ENCODE measurements at regions not wholly inside any gene's neighbourhood (a gene's known extent, or its start where the extent isn't known, plus 50 kb on each side); places are given as distances from the start of the nearest gene placed in this dataset.

DNA sequence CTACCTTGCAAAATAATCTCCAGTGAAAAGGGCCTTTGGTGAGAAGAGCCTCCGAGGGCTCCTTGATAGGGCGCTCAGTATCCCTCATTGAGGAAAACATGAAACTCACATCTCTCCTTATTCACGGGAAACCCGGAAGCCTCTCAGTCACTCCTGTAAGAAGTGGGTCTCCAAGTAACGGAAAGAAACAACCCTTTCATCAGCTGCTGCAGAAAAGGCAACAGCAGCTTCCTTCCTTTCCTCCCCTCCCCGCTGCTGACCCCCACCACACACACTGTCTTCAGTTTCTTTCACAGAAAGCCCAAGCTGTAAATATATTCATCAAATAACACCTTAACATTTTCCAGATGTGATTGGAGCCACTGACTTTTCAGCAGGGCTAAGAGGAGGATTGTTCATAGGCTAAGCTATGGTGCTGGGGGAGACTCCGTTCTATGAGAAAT lies 81.4 kb downstream of the C9orf152 start:
- DNase-seq (ENCODE audit: low spot score): no peak
- H3K27ac ChIP-seq: no peak overlapping the region
- no peaks in the 10 kb centered on the region for H3K36me3 ChIP-seq
- H3K4me1 ChIP-seq: peaks cover 62% of the 10 kb centered on the region
- peaks cover 18% of the 10 kb centered on the region for H3F3A ChIP-seq (ENCODE audit: low read depth)
- H2AFZ ChIP-seq (replicated peaks): no peak overlapping the region
- TF ChIP-seq, protein P1, sequence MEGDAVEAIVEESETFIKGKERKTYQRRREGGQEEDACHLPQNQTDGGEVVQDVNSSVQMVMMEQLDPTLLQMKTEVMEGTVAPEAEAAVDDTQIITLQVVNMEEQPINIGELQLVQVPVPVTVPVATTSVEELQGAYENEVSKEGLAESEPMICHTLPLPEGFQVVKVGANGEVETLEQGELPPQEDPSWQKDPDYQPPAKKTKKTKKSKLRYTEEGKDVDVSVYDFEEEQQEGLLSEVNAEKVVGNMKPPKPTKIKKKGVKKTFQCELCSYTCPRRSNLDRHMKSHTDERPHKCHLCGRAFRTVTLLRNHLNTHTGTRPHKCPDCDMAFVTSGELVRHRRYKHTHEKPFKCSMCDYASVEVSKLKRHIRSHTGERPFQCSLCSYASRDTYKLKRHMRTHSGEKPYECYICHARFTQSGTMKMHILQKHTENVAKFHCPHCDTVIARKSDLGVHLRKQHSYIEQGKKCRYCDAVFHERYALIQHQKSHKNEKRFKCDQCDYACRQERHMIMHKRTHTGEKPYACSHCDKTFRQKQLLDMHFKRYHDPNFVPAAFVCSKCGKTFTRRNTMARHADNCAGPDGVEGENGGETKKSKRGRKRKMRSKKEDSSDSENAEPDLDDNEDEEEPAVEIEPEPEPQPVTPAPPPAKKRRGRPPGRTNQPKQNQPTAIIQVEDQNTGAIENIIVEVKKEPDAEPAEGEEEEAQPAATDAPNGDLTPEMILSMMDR (IDR thresholded peaks at IDR 0.05): no peak
- TF ChIP-seq EZH2 (IDR thresholded peaks at IDR 0.05) (no peak), EZH2phosphoT487 (IDR thresholded peaks at IDR 0.05) (no peak)
- Mint-ChIP-seq H3K4me3 (peak overlapping the region; percentile 12), H3K9me3 (no peaks in the 10 kb centered on the region), H3K27ac (peak overlapping the region; percentile 98), H3K36me3 (peaks cover 3% of the 10 kb centered on the region), H3K4me1 (peaks cover 89% of the 10 kb centered on the region), H3K27me3 (ENCODE audit: insufficient read depth, low read depth) (peaks cover 2% of the 10 kb centered on the region)
- no peak overlapping the region for H3K4me2 ChIP-seq
- no peaks in the 10 kb centered on the region for H3K9me3 ChIP-seq (ENCODE audit: low read depth)
- H3K27me3 ChIP-seq: no peaks in the 10 kb centered on the region
- H3K4me3 ChIP-seq: no peak overlapping the region
- H3K79me2 ChIP-seq (ENCODE audit: low read depth): peaks cover 1% of the 10 kb centered on the region
- H4K20me1 ChIP-seq (ENCODE audit: low read depth): peaks cover 76% of the 10 kb centered on the region
- no peak overlapping the region for H3K9ac ChIP-seq

GRCh38 chr9:110126986-110127864 lies 80.7 kb downstream of the C9orf152 start:
- no peak overlapping the region for H2AFZ ChIP-seq (replicated peaks)
- H3K36me3 ChIP-seq: no peaks in the 10 kb centered on the region
- no peaks in the 10 kb centered on the region for H3K9me3 ChIP-seq (ENCODE audit: low read depth)
- Mint-ChIP-seq H3K27ac (peak overlapping the region; percentile 98), H3K36me3 (peaks cover 7% of the 10 kb centered on the region), H3K27me3 (ENCODE audit: insufficient read depth, low read depth) (peaks cover 2% of the 10 kb centered on the region), H3K9me3 (no peaks in the 10 kb centered on the region), H3K4me1 (peaks cover 87% of the 10 kb centered on the region), H3K4me3 (peak overlapping the region; percentile 43)
- TF ChIP-seq EZH2 (IDR thresholded peaks at IDR 0.05): no peak
- TF ChIP-seq EZH2phosphoT487 (IDR thresholded peaks at IDR 0.05): no peak
- TF ChIP-seq, protein P1 (IDR thresholded peaks at IDR 0.05): no peak
- no peak overlapping the region for H3K27ac ChIP-seq
- H3F3A ChIP-seq (ENCODE audit: low read depth): peaks cover 11% of the 10 kb centered on the region
- H3K79me2 ChIP-seq (ENCODE audit: low read depth): peaks cover 6% of the 10 kb centered on the region
- H3K4me2 ChIP-seq: no peak overlapping the region
- no peak overlapping the region for H3K4me3 ChIP-seq
- DNase-seq (ENCODE audit: low spot score): peak; percentile 41
- H4K20me1 ChIP-seq (ENCODE audit: low read depth): peaks cover 72% of the 10 kb centered on the region
- no peak overlapping the region for H3K9ac ChIP-seq
- H3K4me1 ChIP-seq: peaks cover 58% of the 10 kb centered on the region
- H3K27me3 ChIP-seq: no peaks in the 10 kb centered on the region

- Mint-ChIP-seq H3K27me3 (ENCODE audit: insufficient read depth, low read depth) (no peaks in the 10 kb centered on the region), H3K27ac (peak overlapping the region; percentile 14), H3K4me1 (peaks cover 83% of the 10 kb centered on the region), H3K9me3 (no peaks in the 10 kb centered on the region), H3K4me3 (no peak overlapping the region), H3K36me3 (peaks cover 10% of the 10 kb centered on the region)
- Histone ChIP-seq H4K20me1 (ENCODE audit: low read depth) (peaks cover 63% of the 10 kb centered on the region), H3K9ac (no peak overlapping the region), H3K4me2 (no peak overlapping the region), H3K4me3 (no peak overlapping the region), H3K79me2 (ENCODE audit: low read depth) (peaks cover 13% of the 10 kb centered on the region), H2AFZ (replicated peaks) (no peak overlapping the region), H3K9me3 (ENCODE audit: low read depth) (no peaks in the 10 kb centered on the region), H3K27ac (no peak overlapping the region), H3K36me3 (no peaks in the 10 kb centered on the region), H3K27me3 (no peaks in the 10 kb centered on the region), H3K4me1 (peaks cover 62% of the 10 kb centered on the region), H3F3A (ENCODE audit: low read depth) (peaks cover 11% of the 10 kb centered on the region)
- DNase-seq (ENCODE audit: low spot score): no peak
- TF ChIP-seq EZH2 (IDR thresholded peaks at IDR 0.05): no peak
- TF ChIP-seq, protein P1 (IDR thresholded peaks at IDR 0.05): no peak
- TF ChIP-seq EZH2phosphoT487 (IDR thresholded peaks at IDR 0.05): no peak
Observed at GRCh38 chr9:110128664-110129329, 79.2 kb downstream of the C9orf152 start.
